HG02852 (cell line): ENCODE measurements at regions not wholly inside any gene's neighbourhood (a gene's known extent, or its start where the extent isn't known, plus 50 kb on each side); places are given as distances from the start of the nearest gene placed in this dataset.
"Not testable (repeated sequence)": the region's sequence is repeated elsewhere in the genome, so short reads cannot be mapped to it uniquely, and the experiment has no call there.

Source experiments
- ATAC-seq: cut with Tn5 transposase; IDR thresholded peaks from one replicate; pipeline ENCODE4 v1.9.1; 2021; ENCODE audit warnings: mild to moderate bottlenecking, moderate library complexity; ENCODE audit not compliant: unreplicated experiment

GRCh38 chr11:129631201-129631600 is 184.4 kb upstream of the TMEM45B start:
- ATAC-seq = no peak

GRCh38 chr11:129636926-129637325 is 178.7 kb upstream of the TMEM45B start:
- no peak for ATAC-seq

- no peak for ATAC-seq
Observed at GRCh38 chr11:129637473-129637872, 178.2 kb upstream of the TMEM45B start.

GRCh38 chr11:129637983-129638776 is 177.5 kb upstream of the TMEM45B start:
- no peak for ATAC-seq

- ATAC-seq = no peak
Observed at GRCh38 chr11:129639300-129639699, 176.3 kb upstream of the TMEM45B start.

- no peak for ATAC-seq
Observed at GRCh38 chr11:129640671-129641070, 175.0 kb upstream of the TMEM45B start.

GRCh38 chr11:129643031-129643721 is 172.5 kb upstream of the TMEM45B start:
- no peak for ATAC-seq

GRCh38 chr11:129644326-129644725 is 171.3 kb upstream of the TMEM45B start:
- no peak for ATAC-seq

GRCh38 chr11:129645943-129646342 is 169.7 kb upstream of the TMEM45B start:
- ATAC-seq = no peak

- not testable (repeated sequence) for ATAC-seq
Observed at GRCh38 chr11:129650044-129650443, 165.6 kb upstream of the TMEM45B start.

- no peak for ATAC-seq
Observed at GRCh38 chr11:129652835-129653234, 162.8 kb upstream of the TMEM45B start.

- ATAC-seq = no peak
Observed at GRCh38 chr11:129655247-129655832, 160.3 kb upstream of the TMEM45B start.

- no peak for ATAC-seq
Observed at GRCh38 chr11:129657866-129658525, 157.7 kb upstream of the TMEM45B start.

- no peak for ATAC-seq
Observed at GRCh38 chr11:129658526-129658867, 157.2 kb upstream of the TMEM45B start.

- ATAC-seq = no peak
Observed at GRCh38 chr11:129680907-129681306, 134.7 kb upstream of the TMEM45B start.

- no peak for ATAC-seq
Observed at GRCh38 chr11:129681344-129682114, 134.1 kb upstream of the TMEM45B start.

- ATAC-seq = no peak
Observed at GRCh38 chr11:129686269-129686668, 129.4 kb upstream of the TMEM45B start.

GRCh38 chr11:129691142-129691541 is 124.5 kb upstream of the TMEM45B start:
- ATAC-seq = no peak

GRCh38 chr11:129694538-129694937 is 121.1 kb upstream of the TMEM45B start:
- ATAC-seq = no peak

- no peak for ATAC-seq
Observed at GRCh38 chr11:129694966-129695365, 120.7 kb upstream of the TMEM45B start.
